Esophagus squamous epithelium (tissue), 4 donors: ENCODE measurements at regions not wholly inside any gene's neighbourhood (a gene's known extent, or its start where the extent isn't known, plus 50 kb on each side); places are given as distances from the start of the nearest gene placed in this dataset.

ENCODE experiments used
- POLR2A ChIP-seq, 4 donors: fragments of 450-650 bp; IDR thresholded peaks; one replicate each; pipeline ENCODE4 v1.6.1; 2017; ENCODE audit warnings: antibody characterized with exemption in 4 of 4, mild to moderate bottlenecking in 4 of 4, moderate library complexity in 3 of 4
- TF ChIP-seq, protein P1 (sequence below), 6 experiments: fragments of 450-650 bp in 4 of 6; fragments of 200-600 bp in 2 of 6; sonication (generic) in 2 of 6; IDR thresholded peaks; one replicate each; pipeline ENCODE4 v1.5.1; 2016 to 2019; ENCODE audit warnings: antibody characterized with exemption in 6 of 6, mild to moderate bottlenecking in 4 of 6, moderate library complexity in 4 of 6

DNA sequence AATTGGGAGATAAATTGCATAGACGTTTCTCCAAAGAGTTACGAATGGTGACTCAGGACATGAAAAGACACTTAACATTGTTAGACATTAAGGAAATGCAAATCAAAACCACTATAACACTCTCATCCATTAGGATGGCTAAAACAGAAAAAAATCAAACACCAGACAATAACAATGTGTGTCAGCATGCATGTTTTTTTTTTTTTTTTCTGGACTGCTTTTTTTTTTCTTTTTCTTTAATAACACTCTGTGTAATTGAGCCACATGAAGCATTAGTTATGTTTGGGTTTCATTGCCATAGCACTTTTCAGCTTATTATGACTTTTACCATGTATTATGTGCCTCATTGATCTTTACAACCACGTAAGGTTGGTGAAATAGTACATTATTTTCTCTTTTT lies 95.0 kb downstream of the NFKBIZ start:
- no peak for TF ChIP-seq POLR2A (IDR thresholded peaks at IDR 0.05)
- TF ChIP-seq, protein P1, sequence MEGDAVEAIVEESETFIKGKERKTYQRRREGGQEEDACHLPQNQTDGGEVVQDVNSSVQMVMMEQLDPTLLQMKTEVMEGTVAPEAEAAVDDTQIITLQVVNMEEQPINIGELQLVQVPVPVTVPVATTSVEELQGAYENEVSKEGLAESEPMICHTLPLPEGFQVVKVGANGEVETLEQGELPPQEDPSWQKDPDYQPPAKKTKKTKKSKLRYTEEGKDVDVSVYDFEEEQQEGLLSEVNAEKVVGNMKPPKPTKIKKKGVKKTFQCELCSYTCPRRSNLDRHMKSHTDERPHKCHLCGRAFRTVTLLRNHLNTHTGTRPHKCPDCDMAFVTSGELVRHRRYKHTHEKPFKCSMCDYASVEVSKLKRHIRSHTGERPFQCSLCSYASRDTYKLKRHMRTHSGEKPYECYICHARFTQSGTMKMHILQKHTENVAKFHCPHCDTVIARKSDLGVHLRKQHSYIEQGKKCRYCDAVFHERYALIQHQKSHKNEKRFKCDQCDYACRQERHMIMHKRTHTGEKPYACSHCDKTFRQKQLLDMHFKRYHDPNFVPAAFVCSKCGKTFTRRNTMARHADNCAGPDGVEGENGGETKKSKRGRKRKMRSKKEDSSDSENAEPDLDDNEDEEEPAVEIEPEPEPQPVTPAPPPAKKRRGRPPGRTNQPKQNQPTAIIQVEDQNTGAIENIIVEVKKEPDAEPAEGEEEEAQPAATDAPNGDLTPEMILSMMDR (IDR thresholded peaks at IDR 0.05): no peak
